Panc1 (cell line): ENCODE measurements at regions not wholly inside any gene's neighbourhood (a gene's known extent, or its start where the extent isn't known, plus 50 kb on each side); places are given as distances from the start of the nearest gene placed in this dataset.

Experiments used
- ATAC-seq: fragments of 200-7000 bp; cut with Tn5 transposase; 2 replicates; pipeline ENCODE4 v1.9.1; 2020; ENCODE audit warnings: mild to moderate bottlenecking, moderate library complexity
- BruUV-seq: library from RNA; stranded (reverse); fragments of 400-500 nt; replicated peaks from 2 replicates; lab custom pipeline; 2021; lab: Mats Ljungman, UMichigan
- CTCF ChIA-PET: fragments of 300-600 bp; sonication (Branson Sonifier 250); formaldehyde crosslinking; loops from one replicate; lab custom pipeline; 2022; ENCODE audit warnings: antibody characterized with exemption; lab: Charles Lee
- POLR2A ChIA-PET: fragments of 300-600 bp; sonication (Branson Sonifier 250); formaldehyde crosslinking; loops from one replicate; lab custom pipeline; 2022; ENCODE audit warnings: antibody characterized with exemption; lab: Charles Lee
- DNase-seq: peaks from one replicate; pipeline ENCODE4 v3.0.0-alpha.2; 2010; ENCODE audit warnings: low read depth, low spot score
- H3K27ac ChIP-seq: 2 replicates; pipeline ENCODE4 v1.5.1; 2011; ENCODE audit warnings: mild to moderate bottlenecking, low read length, inconsistent platforms
- H3K27me3 ChIP-seq: fragments of 200-500 bp; sonication (Bioruptor generic); 2 replicates; pipeline ENCODE4 v1.6.0; 2014; ENCODE audit warnings: low read length, inconsistent platforms; ENCODE audit not compliant: control insufficient read depth, insufficient read depth
- H3K36me3 ChIP-seq: fragments of 200-500 bp; sonication (Bioruptor generic); 2 replicates; pipeline ENCODE4 v1.5.1; 2014; ENCODE audit warnings: inconsistent platforms, mild to moderate bottlenecking, low read length, moderate library complexity; ENCODE audit not compliant: control insufficient read depth, insufficient read depth
- H3K4me1 ChIP-seq: 2 replicates; pipeline ENCODE4 v1.5.1; 2011; ENCODE audit warnings: inconsistent platforms, mild to moderate bottlenecking, low read length, moderate library complexity; ENCODE audit not compliant: control insufficient read depth, insufficient read depth
- H3K4me3 ChIP-seq, 2 experiments: 2 replicates each; pipeline ENCODE4 v1.5.1; 2011 to 2012; ENCODE audit warnings: low read depth in 2 of 2, low read length in 2 of 2, mild to moderate bottlenecking in 2 of 2, inconsistent platforms in 1 of 2, moderate library complexity in 1 of 2
- H3K9me3 ChIP-seq: fragments of 200-500 bp; sonication (Bioruptor generic); 2 replicates; pipeline ENCODE4 v1.5.1; 2014; ENCODE audit warnings: low read depth, mild to moderate bottlenecking, inconsistent platforms, low read length, moderate library complexity; ENCODE audit not compliant: control insufficient read depth, insufficient read depth
- CTCF ChIP-seq: fragments of 450-650 bp; IDR thresholded peaks from 2 replicates; pipeline ENCODE4 v1.5.1; 2017; ENCODE audit warnings: mild to moderate bottlenecking
- POLR2AphosphoS5 ChIP-seq: IDR thresholded peaks from 2 replicates; pipeline ENCODE4 v1.6.1; 2012; ENCODE audit warnings: mild to moderate bottlenecking, low read depth, low read length, moderate library complexity
- SIN3A ChIP-seq: IDR thresholded peaks from 2 replicates; pipeline ENCODE4 v1.6.1; 2012; ENCODE audit warnings: low read depth, mild to moderate bottlenecking, low read length, moderate library complexity, borderline replicate concordance; ENCODE audit not compliant: insufficient read depth
- TCF7L2 ChIP-seq: IDR thresholded peaks from 2 replicates; pipeline ENCODE4 v1.6.1; 2011; ENCODE audit warnings: mild to moderate bottlenecking, low read depth, low read length, inconsistent platforms
- in situ Hi-C: cut with HindIII; loops from 2 replicates; pipeline ENCODE4 v1.10.0; 2016; ENCODE audit warnings: low sequenced_read_pairs, low pct_unique_long_range_greater_than_20kb
- intact Hi-C: fragments of 100-400 bp; cut with micrococcal nuclease; formaldehyde crosslinking; loops from one replicate; pipeline ENCODE4 v1.10.0; 2022; ENCODE audit not compliant: unreplicated experiment
- TF ChIP-seq, protein P1 (sequence below), 2 experiments: IDR thresholded peaks; 2 replicates each; pipeline ENCODE4 v1.6.1; 2011 to 2012; ENCODE audit warnings: low read depth in 2 of 2, control low read depth in 1 of 2, low read length in 1 of 2, mild to moderate bottlenecking in 1 of 2, moderate library complexity in 1 of 2; ENCODE audit not compliant: insufficient read depth in 1 of 2

GRCh38 chr1:166671627-166672026 lies 167.6 kb upstream of the POGK start:
- POLR2A ChIA-PET = no interaction called here
- CTCF ChIA-PET = no interaction called here

GRCh38 chr1:166673722-166674121 lies 165.6 kb upstream of the POGK start:
- ChIA-PET POLR2A (no interaction called here), CTCF (no interaction called here)
- intact Hi-C loops = no loop called here
- ATAC-seq (no peak), DNase-seq (no peak)
- no TSS peak for BruUV-seq
- no peaks in the 10 kb centered on the region for H3K36me3 ChIP-seq
- H3K4me3 ChIP-seq = no peak overlapping the region
- in situ Hi-C loops = no loop called here
- no peak overlapping the region for H3K27ac ChIP-seq
- no peaks in the 10 kb centered on the region for H3K27me3 ChIP-seq
- no peak for TF ChIP-seq POLR2AphosphoS5
- TF ChIP-seq, protein P1, sequence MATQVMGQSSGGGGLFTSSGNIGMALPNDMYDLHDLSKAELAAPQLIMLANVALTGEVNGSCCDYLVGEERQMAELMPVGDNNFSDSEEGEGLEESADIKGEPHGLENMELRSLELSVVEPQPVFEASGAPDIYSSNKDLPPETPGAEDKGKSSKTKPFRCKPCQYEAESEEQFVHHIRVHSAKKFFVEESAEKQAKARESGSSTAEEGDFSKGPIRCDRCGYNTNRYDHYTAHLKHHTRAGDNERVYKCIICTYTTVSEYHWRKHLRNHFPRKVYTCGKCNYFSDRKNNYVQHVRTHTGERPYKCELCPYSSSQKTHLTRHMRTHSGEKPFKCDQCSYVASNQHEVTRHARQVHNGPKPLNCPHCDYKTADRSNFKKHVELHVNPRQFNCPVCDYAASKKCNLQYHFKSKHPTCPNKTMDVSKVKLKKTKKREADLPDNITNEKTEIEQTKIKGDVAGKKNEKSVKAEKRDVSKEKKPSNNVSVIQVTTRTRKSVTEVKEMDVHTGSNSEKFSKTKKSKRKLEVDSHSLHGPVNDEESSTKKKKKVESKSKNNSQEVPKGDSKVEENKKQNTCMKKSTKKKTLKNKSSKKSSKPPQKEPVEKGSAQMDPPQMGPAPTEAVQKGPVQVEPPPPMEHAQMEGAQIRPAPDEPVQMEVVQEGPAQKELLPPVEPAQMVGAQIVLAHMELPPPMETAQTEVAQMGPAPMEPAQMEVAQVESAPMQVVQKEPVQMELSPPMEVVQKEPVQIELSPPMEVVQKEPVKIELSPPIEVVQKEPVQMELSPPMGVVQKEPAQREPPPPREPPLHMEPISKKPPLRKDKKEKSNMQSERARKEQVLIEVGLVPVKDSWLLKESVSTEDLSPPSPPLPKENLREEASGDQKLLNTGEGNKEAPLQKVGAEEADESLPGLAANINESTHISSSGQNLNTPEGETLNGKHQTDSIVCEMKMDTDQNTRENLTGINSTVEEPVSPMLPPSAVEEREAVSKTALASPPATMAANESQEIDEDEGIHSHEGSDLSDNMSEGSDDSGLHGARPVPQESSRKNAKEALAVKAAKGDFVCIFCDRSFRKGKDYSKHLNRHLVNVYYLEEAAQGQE (IDR thresholded peaks at IDR 0.05; ENCODE audit: insufficient read depth in 1 of 2, low read depth in 2 of 2, low read length in 1 of 2) = no peak
- TF ChIP-seq TCF7L2 = no peak
- no peak for TF ChIP-seq SIN3A
- no peak for TF ChIP-seq CTCF
- H3K9me3 ChIP-seq = no peaks in the 10 kb centered on the region
- no peaks in the 10 kb centered on the region for H3K4me1 ChIP-seq

More at GRCh38 chr1:166671627-166672026, 167.6 kb upstream of the POGK start:
- ATAC-seq = no peak
- no peaks in the 10 kb centered on the region for H3K9me3 ChIP-seq
- BruUV-seq = no TSS peak
- in situ Hi-C loops = no loop called here
- TF ChIP-seq POLR2AphosphoS5 = no peak
- TF ChIP-seq, protein P1 (IDR thresholded peaks at IDR 0.05; ENCODE audit: insufficient read depth in 1 of 2, low read depth in 2 of 2, low read length in 1 of 2) = no peak
- TF ChIP-seq TCF7L2 = no peak
- no peak for TF ChIP-seq CTCF
- TF ChIP-seq SIN3A = no peak
- no peaks in the 10 kb centered on the region for H3K27me3 ChIP-seq
- intact Hi-C loops = no loop called here
- no peaks in the 10 kb centered on the region for H3K36me3 ChIP-seq
- H3K27ac ChIP-seq = no peak overlapping the region
- H3K4me1 ChIP-seq = no peaks in the 10 kb centered on the region
- DNase-seq = no peak
- no peak overlapping the region for H3K4me3 ChIP-seq
